ENCODE measurements at regions not wholly inside any gene's neighbourhood (a gene's known extent, or its start where the extent isn't known, plus 50 kb on each side); places are given as distances from the start of the nearest gene placed in this dataset.
A peak's percentile ranks its signal among the peaks of the same experiment; 100 is the strongest.

DNA sequence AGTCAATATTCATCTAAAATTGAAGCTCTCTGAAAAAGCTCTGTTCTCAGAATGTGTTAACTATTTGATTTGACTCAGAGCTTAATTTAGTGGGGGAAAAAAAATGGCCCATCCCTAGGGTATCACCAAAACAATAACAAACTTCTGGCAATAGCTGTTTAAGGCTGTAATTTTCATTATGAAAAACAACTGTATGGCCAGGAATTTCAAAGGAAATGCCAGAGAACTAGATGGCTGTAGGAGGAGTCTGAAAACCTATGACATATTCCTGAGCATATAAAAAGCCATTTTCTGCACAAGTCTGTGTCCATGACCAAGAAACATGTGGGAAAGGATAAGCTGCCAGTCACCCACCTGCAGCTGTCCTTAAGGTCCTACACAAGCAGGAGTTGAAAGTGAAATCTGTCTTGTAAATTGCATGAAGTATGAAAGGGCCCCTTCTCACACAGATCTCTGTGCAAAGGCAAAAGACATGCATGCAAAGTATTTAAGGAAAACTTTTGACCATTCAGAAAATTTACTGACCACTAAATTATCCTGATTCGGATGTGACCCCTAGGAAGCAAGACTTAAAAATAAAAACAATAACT is 299.1 kb downstream of the BTG1 start:
- Mint-ChIP-seq H3K27ac (no peak overlapping the region), H3K4me3 (no peak overlapping the region)
- DNase-seq (ENCODE audit: low spot score in 2 of 2), result no peak

GRCh38 chr12:91845365-91845764 is 300.3 kb downstream of the BTG1 start:
- Mint-ChIP-seq H3K4me3 (no peak overlapping the region), H3K27ac (no peak overlapping the region), H3K27me3 (peaks cover 2% of the 10 kb centered on the region), H3K9me3 (peaks cover 2% of the 10 kb centered on the region), H3K36me3 (no peaks in the 10 kb centered on the region), H3K4me1 (no peaks in the 10 kb centered on the region)
- DNase-seq (ENCODE audit: low spot score in 2 of 2), result no peak
- no peak for ATAC-seq (ENCODE audit: low read depth)

More for the DNA sequence above, 299.1 kb downstream of the BTG1 start:
- no peaks in the 10 kb centered on the region for H3K4me1 Mint-ChIP-seq
- H3K27me3 Mint-ChIP-seq, result peaks cover 2% of the 10 kb centered on the region
- H3K36me3 Mint-ChIP-seq, result no peaks in the 10 kb centered on the region
- H3K9me3 Mint-ChIP-seq, result peaks cover 2% of the 10 kb centered on the region
- no peak for ATAC-seq (ENCODE audit: low read depth)

- H3K27me3 Mint-ChIP-seq, result no peaks in the 10 kb centered on the region
- no peak overlapping the region for H3K4me3 Mint-ChIP-seq
- no peaks in the 10 kb centered on the region for H3K9me3 Mint-ChIP-seq
- H3K27ac Mint-ChIP-seq, result no peak overlapping the region
- no peak for DNase-seq (ENCODE audit: low spot score in 2 of 2)
- H3K36me3 Mint-ChIP-seq, result no peaks in the 10 kb centered on the region
- ATAC-seq (ENCODE audit: low read depth), result no peak
- H3K4me1 Mint-ChIP-seq, result no peaks in the 10 kb centered on the region
Measured at GRCh38 chr12:91841822-91842221, 303.8 kb downstream of the BTG1 start.

GRCh38 chr12:91836696-91837095 is 308.9 kb downstream of the BTG1 start:
- Mint-ChIP-seq H3K4me3 (no peak overlapping the region), H3K36me3 (no peaks in the 10 kb centered on the region), H3K4me1 (peaks cover 6% of the 10 kb centered on the region), H3K27ac (no peak overlapping the region), H3K9me3 (no peaks in the 10 kb centered on the region), H3K27me3 (no peaks in the 10 kb centered on the region)
- DNase-seq (ENCODE audit: low spot score in 2 of 2), result no peak
- no peak for ATAC-seq (ENCODE audit: low read depth)

- ATAC-seq (ENCODE audit: low read depth), result no peak
- DNase-seq (ENCODE audit: low spot score in 2 of 2), result no peak
- H3K36me3 Mint-ChIP-seq, result no peaks in the 10 kb centered on the region
- H3K27me3 Mint-ChIP-seq, result no peaks in the 10 kb centered on the region
- H3K9me3 Mint-ChIP-seq, result no peaks in the 10 kb centered on the region
- no peak overlapping the region for H3K27ac Mint-ChIP-seq
- no peak overlapping the region for H3K4me3 Mint-ChIP-seq
- peaks cover 6% of the 10 kb centered on the region for H3K4me1 Mint-ChIP-seq
Measured at GRCh38 chr12:91836264-91836663, 309.4 kb downstream of the BTG1 start.

DNA sequence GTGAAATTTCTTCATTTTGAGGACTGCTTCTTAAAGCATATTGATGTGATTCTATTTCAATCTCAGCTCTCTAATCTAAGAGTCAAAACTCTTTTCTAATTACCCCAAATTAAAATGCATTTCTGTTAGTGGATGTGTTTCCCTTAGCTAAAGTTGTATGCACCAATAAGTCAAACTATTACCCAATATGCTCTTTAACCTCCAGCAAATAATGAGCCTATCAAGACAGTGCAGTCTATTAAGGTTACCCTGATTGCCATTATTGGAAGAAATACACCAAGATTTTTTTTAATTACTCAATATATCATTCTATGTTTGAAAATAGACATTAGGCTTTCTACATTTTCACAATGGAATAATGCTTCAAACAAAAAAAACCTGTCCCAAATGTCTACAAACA is 310.0 kb downstream of the BTG1 start:
- no peak for ATAC-seq (ENCODE audit: low read depth)
- H3K9me3 Mint-ChIP-seq, result no peaks in the 10 kb centered on the region

GRCh38 chr12:91833780-91834359 is 311.8 kb downstream of the BTG1 start:
- no peaks in the 10 kb centered on the region for H3K9me3 Mint-ChIP-seq

More for the DNA sequence above, 310.0 kb downstream of the BTG1 start:
- DNase-seq (ENCODE audit: low spot score in 2 of 2), result no peak
- Mint-ChIP-seq H3K27me3 (no peaks in the 10 kb centered on the region), H3K4me1 (peaks cover 6% of the 10 kb centered on the region), H3K27ac (no peak overlapping the region), H3K4me3 (no peak overlapping the region), H3K36me3 (no peaks in the 10 kb centered on the region)

DNA sequence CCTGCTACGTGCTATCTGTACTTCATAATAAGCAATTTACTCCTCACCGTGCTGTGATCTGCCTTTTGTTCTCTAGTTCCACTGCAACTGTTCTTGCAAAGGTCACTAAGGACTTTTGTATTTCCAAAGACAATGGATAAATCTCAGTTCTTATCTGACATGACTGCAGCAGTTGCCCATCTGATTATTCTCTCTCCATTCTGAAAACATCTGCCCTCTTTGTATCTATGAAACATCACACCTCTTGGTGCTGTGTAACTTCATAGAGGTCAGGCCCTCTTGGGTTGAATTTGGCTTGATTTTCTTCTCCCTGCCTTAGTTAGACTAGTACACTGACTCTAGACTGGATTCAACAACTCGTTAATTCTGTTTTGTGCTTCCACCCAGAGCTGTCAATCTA is 319.6 kb downstream of the BTG1 start:
- no peaks in the 10 kb centered on the region for H3K36me3 Mint-ChIP-seq
- no peaks in the 10 kb centered on the region for H3K4me1 Mint-ChIP-seq
- ATAC-seq (ENCODE audit: low read depth) (no peak), DNase-seq (ENCODE audit: low spot score in 2 of 2) (no peak)
- H3K27ac Mint-ChIP-seq, result no peak overlapping the region
- H3K4me3 Mint-ChIP-seq, result no peak overlapping the region
- H3K9me3 Mint-ChIP-seq, result no peaks in the 10 kb centered on the region
- peaks cover 2% of the 10 kb centered on the region for H3K27me3 Mint-ChIP-seq

More at GRCh38 chr12:91833780-91834359, 311.8 kb downstream of the BTG1 start:
- ATAC-seq (ENCODE audit: low read depth) (peak; percentile 64), DNase-seq (ENCODE audit: low spot score in 2 of 2) (no peak)
- Mint-ChIP-seq H3K27ac (no peak overlapping the region), H3K4me1 (peaks cover 6% of the 10 kb centered on the region), H3K36me3 (no peaks in the 10 kb centered on the region), H3K27me3 (no peaks in the 10 kb centered on the region), H3K4me3 (no peak overlapping the region)

- Mint-ChIP-seq H3K4me1 (no peaks in the 10 kb centered on the region), H3K4me3 (no peak overlapping the region), H3K9me3 (no peaks in the 10 kb centered on the region), H3K27ac (no peak overlapping the region), H3K27me3 (peaks cover 2% of the 10 kb centered on the region), H3K36me3 (no peaks in the 10 kb centered on the region)
- DNase-seq (ENCODE audit: low spot score in 2 of 2) (no peak), ATAC-seq (ENCODE audit: low read depth) (no peak)
Measured at GRCh38 chr12:91824991-91825390, 320.7 kb downstream of the BTG1 start.

DNA sequence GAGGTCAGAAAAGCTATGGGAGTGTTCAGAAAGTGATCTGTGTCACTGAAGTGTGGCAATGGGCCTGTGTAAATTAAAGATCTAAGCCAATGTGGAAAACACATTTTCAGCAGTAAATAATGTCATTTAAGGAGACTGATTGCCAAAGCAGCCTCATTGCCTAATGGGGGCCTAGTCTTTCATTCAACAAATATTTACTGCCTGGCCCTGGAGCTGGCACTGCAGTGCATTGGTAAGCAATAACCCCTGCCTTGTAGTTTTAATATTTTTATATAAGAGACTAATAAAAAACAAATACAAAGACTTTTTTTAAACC is 326.6 kb downstream of the BTG1 start:
- peak overlapping the region; percentile 29 for H3K27ac Mint-ChIP-seq

GRCh38 chr12:91818227-91819131 is 327.2 kb downstream of the BTG1 start:
- Mint-ChIP-seq H3K4me1 (peaks cover 3% of the 10 kb centered on the region), H3K27me3 (no peaks in the 10 kb centered on the region), H3K4me3 (no peak overlapping the region), H3K9me3 (no peaks in the 10 kb centered on the region), H3K27ac (peak overlapping the region; percentile 29), H3K36me3 (no peaks in the 10 kb centered on the region)
- DNase-seq (ENCODE audit: low spot score in 2 of 2) (no peak), ATAC-seq (ENCODE audit: low read depth) (no peak)

More for the DNA sequence above, 326.6 kb downstream of the BTG1 start:
- Mint-ChIP-seq H3K36me3 (no peaks in the 10 kb centered on the region), H3K27me3 (no peaks in the 10 kb centered on the region), H3K4me3 (no peak overlapping the region), H3K9me3 (no peaks in the 10 kb centered on the region), H3K4me1 (peaks cover 3% of the 10 kb centered on the region)
- DNase-seq (ENCODE audit: low spot score in 2 of 2) (no peak), ATAC-seq (ENCODE audit: low read depth) (no peak)

GRCh38 chr12:91817517-91817916 is 328.1 kb downstream of the BTG1 start:
- Mint-ChIP-seq H3K27ac (no peak overlapping the region), H3K36me3 (no peaks in the 10 kb centered on the region), H3K27me3 (no peaks in the 10 kb centered on the region), H3K9me3 (no peaks in the 10 kb centered on the region), H3K4me3 (no peak overlapping the region), H3K4me1 (peaks cover 3% of the 10 kb centered on the region)
- DNase-seq (ENCODE audit: low spot score in 2 of 2), result no peak
- no peak for ATAC-seq (ENCODE audit: low read depth)

DNA sequence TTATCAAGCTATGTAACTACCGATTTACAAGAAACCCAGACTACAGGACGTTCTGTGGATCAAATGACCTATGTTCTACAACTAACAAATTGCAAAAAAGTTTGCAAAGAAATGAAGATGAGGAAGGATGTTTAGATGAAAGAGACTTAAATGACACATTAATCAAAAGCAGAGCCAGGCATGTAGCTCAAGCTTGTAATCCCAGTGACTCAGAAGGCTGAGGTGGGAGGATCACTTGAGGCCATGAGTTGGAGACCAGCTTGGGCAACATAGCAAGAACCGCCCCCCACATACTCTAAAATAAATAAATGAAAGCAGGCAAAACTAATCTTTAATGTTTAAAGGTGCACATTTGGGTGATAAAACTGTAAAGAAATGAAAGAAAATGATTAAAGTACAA is 331.9 kb downstream of the BTG1 start:
- no peak for ATAC-seq (ENCODE audit: low read depth)
- peaks cover 6% of the 10 kb centered on the region for H3K4me1 Mint-ChIP-seq
- H3K27me3 Mint-ChIP-seq, result no peaks in the 10 kb centered on the region
- no peak overlapping the region for H3K27ac Mint-ChIP-seq
- H3K9me3 Mint-ChIP-seq, result no peaks in the 10 kb centered on the region
- no peaks in the 10 kb centered on the region for H3K36me3 Mint-ChIP-seq
- H3K4me3 Mint-ChIP-seq, result no peak overlapping the region
- DNase-seq (ENCODE audit: low spot score in 2 of 2), result no peak

DNA sequence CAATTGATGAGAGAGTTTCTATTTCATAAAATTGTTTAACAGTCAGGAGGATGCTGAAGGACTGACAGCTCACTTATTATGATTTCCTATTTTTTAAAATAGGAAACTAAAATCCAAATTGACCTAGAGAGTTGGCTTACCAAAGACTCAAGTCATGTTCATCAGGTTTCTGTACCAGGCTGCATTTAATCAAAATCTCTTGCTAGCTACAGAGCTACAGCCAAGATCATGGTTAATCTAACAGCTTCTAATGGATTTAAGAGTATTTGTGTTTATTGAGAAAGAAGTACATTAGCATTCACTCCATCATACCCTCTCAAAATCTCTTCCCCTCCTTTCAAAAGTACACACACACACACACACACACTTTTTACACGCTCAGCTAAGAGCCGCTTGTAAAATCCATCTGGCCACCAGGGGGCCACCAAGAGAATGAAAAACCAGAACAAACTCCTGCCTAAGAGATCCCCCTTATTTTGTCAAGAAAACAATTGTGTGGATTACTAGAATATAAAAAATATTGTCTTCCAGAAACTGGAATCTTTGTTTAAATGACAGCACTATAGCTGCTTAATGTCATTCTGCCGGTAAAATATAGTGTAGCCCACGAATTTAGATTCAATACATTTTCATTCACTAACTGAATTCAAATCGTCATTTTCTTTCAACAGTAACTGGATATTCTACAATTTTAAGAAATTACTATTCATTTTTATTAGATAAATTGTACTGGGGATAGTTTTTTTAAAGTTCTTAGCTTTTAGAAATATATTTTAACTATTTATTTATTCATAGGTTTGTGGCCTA is 334.0 kb downstream of the BTG1 start:
- H3K36me3 Mint-ChIP-seq, result no peaks in the 10 kb centered on the region
- no peaks in the 10 kb centered on the region for H3K9me3 Mint-ChIP-seq
- no peaks in the 10 kb centered on the region for H3K27me3 Mint-ChIP-seq
- ATAC-seq (ENCODE audit: low read depth) (peak; percentile 78), DNase-seq (ENCODE audit: low spot score in 2 of 2) (peak; percentile 69 to 72)
- H3K4me3 Mint-ChIP-seq, result no peak overlapping the region
- H3K27ac Mint-ChIP-seq, result peak overlapping the region; percentile 12
- peaks cover 3% of the 10 kb centered on the region for H3K4me1 Mint-ChIP-seq
